ENCODE measurements at regions not wholly inside any gene's neighbourhood (a gene's known extent, or its start where the extent isn't known, plus 50 kb on each side); places are given as distances from the start of the nearest gene placed in this dataset.
"Not testable (repeated sequence)": the region's sequence is repeated elsewhere in the genome, so short reads cannot be mapped to it uniquely, and the experiment has no call there.

GRCh38 chr21:9657779-9658178, 863.6 kb upstream of the TPTE start:
- H3K27me3 ChIP-seq; H3K4me1 ChIP-seq; DNase-seq (ENCODE audit: low spot score in 2 of 2); H3K4me3 ChIP-seq; H3K27ac ChIP-seq; H3K9me3 ChIP-seq; H3K36me3 ChIP-seq; intact Hi-C loops (cut with DNase I): not testable (repeated sequence)

GRCh38 chr21:9659877-9660276, 861.5 kb upstream of the TPTE start:
- H3K27ac ChIP-seq; DNase-seq (ENCODE audit: low spot score in 2 of 2); H3K4me1 ChIP-seq; H3K27me3 ChIP-seq; H3K36me3 ChIP-seq; H3K9me3 ChIP-seq; H3K4me3 ChIP-seq; intact Hi-C loops (cut with DNase I): not testable (repeated sequence)

- H3K27ac ChIP-seq; DNase-seq (ENCODE audit: low spot score in 2 of 2); H3K9me3 ChIP-seq; H3K4me1 ChIP-seq; H3K36me3 ChIP-seq; intact Hi-C loops (cut with DNase I); H3K4me3 ChIP-seq; H3K27me3 ChIP-seq: not testable (repeated sequence)
These were observed 857.3 kb upstream of the TPTE start for GRCh38 chr21:9663914-9664729.

- H3K27ac ChIP-seq; H3K4me1 ChIP-seq; H3K27me3 ChIP-seq; DNase-seq (ENCODE audit: low spot score in 2 of 2); H3K36me3 ChIP-seq; intact Hi-C loops (cut with DNase I); H3K4me3 ChIP-seq; H3K9me3 ChIP-seq: not testable (repeated sequence)
These were observed 845.6 kb upstream of the TPTE start for GRCh38 chr21:9675811-9676210.

- H3K27me3 ChIP-seq; H3K36me3 ChIP-seq; DNase-seq (ENCODE audit: low spot score in 2 of 2); intact Hi-C loops (cut with DNase I); H3K9me3 ChIP-seq; H3K4me3 ChIP-seq; H3K27ac ChIP-seq; H3K4me1 ChIP-seq: not testable (repeated sequence)
These were observed 842.4 kb upstream of the TPTE start for GRCh38 chr21:9679029-9679428.

GRCh38 chr21:9688945-9689344, 832.4 kb upstream of the TPTE start:
- DNase-seq (ENCODE audit: low spot score in 2 of 2); H3K9me3 ChIP-seq; intact Hi-C loops (cut with DNase I); H3K4me3 ChIP-seq; H3K27me3 ChIP-seq; H3K36me3 ChIP-seq; H3K4me1 ChIP-seq; H3K27ac ChIP-seq: not testable (repeated sequence)

- H3K4me1 ChIP-seq; H3K27me3 ChIP-seq; intact Hi-C loops (cut with DNase I); DNase-seq (ENCODE audit: low spot score in 2 of 2); H3K4me3 ChIP-seq; H3K36me3 ChIP-seq; H3K27ac ChIP-seq; H3K9me3 ChIP-seq: not testable (repeated sequence)
These were observed 830.4 kb upstream of the TPTE start for GRCh38 chr21:9690981-9691380.

GRCh38 chr21:9695759-9696158, 825.6 kb upstream of the TPTE start:
- DNase-seq (ENCODE audit: low spot score in 2 of 2); intact Hi-C loops (cut with DNase I): not testable (repeated sequence)

GRCh38 chr21:9697751-9698150, 823.6 kb upstream of the TPTE start:
- H3K4me3 ChIP-seq; H3K9me3 ChIP-seq; H3K27me3 ChIP-seq; intact Hi-C loops (cut with DNase I); H3K4me1 ChIP-seq; DNase-seq (ENCODE audit: low spot score in 2 of 2); H3K36me3 ChIP-seq; H3K27ac ChIP-seq: not testable (repeated sequence)

More at GRCh38 chr21:9695759-9696158, 825.6 kb upstream of the TPTE start:
- not testable (repeated sequence) for H3K9me3 ChIP-seq, H3K27ac ChIP-seq, H3K4me1 ChIP-seq, H3K27me3 ChIP-seq, H3K4me3 ChIP-seq, H3K36me3 ChIP-seq

- H3K27me3 ChIP-seq; H3K27ac ChIP-seq; H3K4me1 ChIP-seq; H3K9me3 ChIP-seq; DNase-seq (ENCODE audit: low spot score in 2 of 2); intact Hi-C loops (cut with DNase I); H3K36me3 ChIP-seq; H3K4me3 ChIP-seq: not testable (repeated sequence)
These were observed 816.4 kb upstream of the TPTE start for GRCh38 chr21:9705016-9705415.

GRCh38 chr21:9705455-9705854, 815.9 kb upstream of the TPTE start:
- intact Hi-C loops (cut with DNase I); H3K4me3 ChIP-seq; DNase-seq (ENCODE audit: low spot score in 2 of 2); H3K36me3 ChIP-seq; H3K4me1 ChIP-seq; H3K27me3 ChIP-seq; H3K27ac ChIP-seq; H3K9me3 ChIP-seq: not testable (repeated sequence)

GRCh38 chr21:9724542-9724941, 796.8 kb upstream of the TPTE start:
- intact Hi-C loops (cut with DNase I); H3K36me3 ChIP-seq; H3K4me3 ChIP-seq; H3K4me1 ChIP-seq; H3K27ac ChIP-seq; H3K9me3 ChIP-seq; DNase-seq (ENCODE audit: low spot score in 2 of 2); H3K27me3 ChIP-seq: not testable (repeated sequence)

- H3K9me3 ChIP-seq; H3K27ac ChIP-seq; DNase-seq (ENCODE audit: low spot score in 2 of 2); H3K4me1 ChIP-seq; intact Hi-C loops (cut with DNase I); H3K27me3 ChIP-seq; H3K36me3 ChIP-seq; H3K4me3 ChIP-seq: not testable (repeated sequence)
These were observed 794.2 kb upstream of the TPTE start for GRCh38 chr21:9727187-9727586.

- H3K27me3 ChIP-seq; H3K27ac ChIP-seq; H3K36me3 ChIP-seq; H3K9me3 ChIP-seq; H3K4me3 ChIP-seq; H3K4me1 ChIP-seq; DNase-seq (ENCODE audit: low spot score in 2 of 2); intact Hi-C loops (cut with DNase I): not testable (repeated sequence)
These were observed 793.0 kb upstream of the TPTE start for GRCh38 chr21:9728219-9728992.
